ENCODE measurements at regions not wholly inside any gene's neighbourhood (a gene's known extent, or its start where the extent isn't known, plus 50 kb on each side); places are given as distances from the start of the nearest gene placed in this dataset.
"Not testable (repeated sequence)": the region's sequence is repeated elsewhere in the genome, so short reads cannot be mapped to it uniquely, and the experiment has no call there.

DNA sequence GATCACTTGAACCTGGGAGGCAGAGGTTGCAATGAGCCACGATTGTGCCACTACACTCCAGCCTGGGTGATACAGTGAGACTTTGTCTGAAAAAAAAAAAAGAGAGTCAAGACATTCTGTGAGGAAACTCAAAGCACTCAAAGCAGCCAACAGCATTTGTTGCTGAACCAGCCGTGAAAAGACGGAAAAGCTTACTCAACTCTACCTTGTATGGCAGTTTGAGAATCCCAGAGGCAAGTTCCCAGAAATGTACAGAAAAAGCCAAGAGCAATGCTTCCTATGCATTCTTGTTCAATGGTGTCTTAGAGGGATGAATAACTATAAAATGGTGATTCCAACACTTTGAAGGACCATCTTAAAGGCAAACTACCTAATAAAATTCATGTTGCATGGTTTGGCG, 170.2 kb downstream of the HSD17B3 start:
- DNase-seq (ENCODE audit: low spot score): no peak

GRCh38 chr9:96130970-96131369, 171.0 kb downstream of the HSD17B3 start:
- no peak for DNase-seq (ENCODE audit: low spot score)

DNA sequence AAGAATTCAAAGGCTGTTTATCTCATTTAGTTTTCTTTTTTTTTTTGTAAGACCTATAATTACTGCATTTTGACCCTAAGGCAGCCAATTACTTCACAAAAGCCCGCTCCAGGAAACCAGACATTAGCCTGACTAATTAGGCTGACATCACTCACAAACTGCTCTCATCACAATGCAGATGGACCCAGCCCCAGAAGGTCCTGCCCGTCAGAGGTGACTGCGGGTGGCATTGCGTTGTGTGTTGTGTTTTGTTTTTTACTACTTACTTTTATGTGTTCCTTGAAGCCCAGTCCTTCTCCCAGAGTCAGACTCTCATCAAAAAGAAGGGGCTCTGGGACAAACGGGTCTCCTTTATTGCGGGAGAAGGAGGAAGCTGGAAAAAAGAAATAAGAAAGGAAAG, 172.2 kb downstream of the HSD17B3 start:
- DNase-seq (ENCODE audit: low spot score): no peak

DNA sequence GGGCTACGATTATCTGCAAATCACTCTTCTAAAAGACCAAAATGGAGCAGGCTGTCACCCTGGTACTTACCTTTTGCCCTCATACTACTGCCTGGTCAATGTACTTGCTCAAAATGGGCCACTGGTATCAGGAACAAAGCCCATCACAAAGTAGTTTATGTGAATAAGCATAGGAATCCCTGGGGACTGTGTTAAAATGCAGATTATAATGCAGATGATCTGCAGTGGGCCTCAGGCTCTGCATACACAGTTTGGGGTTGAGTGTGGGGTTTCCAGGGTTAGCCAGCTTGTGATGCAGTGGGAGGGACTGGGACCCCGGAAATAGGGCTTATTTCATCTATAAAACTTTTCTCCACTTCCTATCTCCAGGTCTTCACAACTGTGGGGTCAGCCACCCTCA, 173.1 kb downstream of the HSD17B3 start:
- DNase-seq (ENCODE audit: low spot score): no peak

DNA sequence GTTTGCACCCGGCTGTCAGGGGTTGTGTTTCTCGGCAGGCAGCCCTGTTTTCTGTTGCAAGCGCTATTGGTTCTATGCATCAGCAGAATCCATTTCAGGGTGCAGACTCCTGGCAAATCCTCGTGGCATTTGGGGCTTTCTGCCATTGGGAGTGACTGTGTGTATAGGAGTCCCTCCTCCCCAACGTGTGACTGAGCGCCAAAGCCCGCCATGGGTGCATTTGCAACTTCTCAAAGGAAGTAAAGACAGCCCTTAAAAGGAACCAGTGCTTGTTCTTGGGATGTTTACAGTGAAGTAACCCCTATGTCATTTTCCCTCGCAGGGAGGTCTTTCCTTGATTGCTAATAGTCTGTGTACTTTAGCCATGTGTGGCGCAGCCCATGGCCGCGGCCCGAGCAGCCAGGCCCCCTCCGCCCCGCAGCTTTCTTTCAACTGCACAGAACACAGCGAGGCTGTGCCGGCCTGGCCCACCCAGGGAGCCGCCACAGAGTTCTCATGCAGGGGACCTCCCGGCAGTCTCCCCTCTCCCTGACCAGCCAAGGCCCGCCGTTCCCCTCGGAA, 175.6 kb downstream of the HSD17B3 start:
- no peak for DNase-seq (ENCODE audit: low spot score)

DNA sequence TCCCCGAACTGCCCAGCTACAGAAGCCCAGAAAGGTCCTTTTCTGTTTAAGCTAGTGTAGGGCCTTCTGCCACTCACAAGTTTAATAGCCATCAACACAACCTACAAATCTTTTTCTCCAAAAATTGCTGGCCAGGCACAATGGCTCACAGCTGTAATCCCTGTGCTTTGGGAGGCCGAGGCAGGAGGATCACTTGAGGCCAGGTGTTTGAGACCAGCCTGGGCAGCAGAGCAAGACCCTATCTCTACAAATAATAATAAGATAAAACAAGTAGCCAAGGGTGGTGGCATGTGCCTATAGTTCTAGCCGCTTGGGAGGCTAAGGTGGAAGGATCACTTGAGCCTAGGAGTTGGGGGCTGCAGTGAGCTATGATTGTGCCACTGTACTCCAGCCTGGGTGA, 176.4 kb downstream of the HSD17B3 start:
- no peak for DNase-seq (ENCODE audit: low spot score)

DNA sequence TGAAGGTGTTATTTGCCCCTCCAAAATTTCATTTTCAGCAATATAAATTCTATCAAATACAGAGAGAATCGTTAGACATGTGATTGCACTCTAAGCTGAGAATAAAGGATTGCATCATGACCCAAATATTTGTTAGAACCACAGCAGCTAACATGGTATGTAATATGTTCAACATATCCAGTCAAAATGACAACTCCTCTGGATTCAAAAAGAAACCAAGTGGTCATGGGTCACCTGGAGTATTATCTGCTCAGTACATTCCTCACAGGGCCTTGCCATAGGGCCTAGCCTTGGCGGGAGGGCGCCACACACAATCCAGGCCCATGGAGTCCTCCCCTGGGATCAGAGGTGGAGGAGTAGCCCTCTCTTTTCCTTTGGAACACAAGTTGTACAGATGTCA, 179.2 kb downstream of the HSD17B3 start:
- DNase-seq (ENCODE audit: low spot score): no peak

DNA sequence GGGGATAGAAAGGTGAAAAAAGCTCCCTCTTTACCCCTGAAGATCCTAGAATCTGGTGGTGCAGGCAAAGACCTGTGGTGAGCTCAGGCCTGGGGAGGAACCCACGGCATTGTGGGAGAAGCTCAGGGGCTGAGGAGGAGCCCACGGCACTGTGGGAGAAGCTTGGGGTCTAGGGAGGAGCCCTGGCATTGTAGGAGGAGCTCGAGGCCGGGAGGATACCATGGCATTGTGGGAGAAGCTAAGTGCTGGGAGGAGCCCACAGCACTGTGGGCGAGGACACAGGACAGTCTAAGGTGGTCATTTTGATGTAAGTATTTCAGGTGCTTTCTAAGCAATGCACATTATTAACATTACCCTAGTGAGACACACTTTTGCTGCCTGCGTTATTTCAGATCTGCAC, 179.7 kb downstream of the HSD17B3 start:
- DNase-seq (ENCODE audit: low spot score): no peak

GRCh38 chr9:96121136-96121535, 180.8 kb downstream of the HSD17B3 start:
- DNase-seq (ENCODE audit: low spot score): no peak

- no peak for DNase-seq (ENCODE audit: low spot score)
These were observed 184.4 kb downstream of the HSD17B3 start for GRCh38 chr9:96117398-96118080.

DNA sequence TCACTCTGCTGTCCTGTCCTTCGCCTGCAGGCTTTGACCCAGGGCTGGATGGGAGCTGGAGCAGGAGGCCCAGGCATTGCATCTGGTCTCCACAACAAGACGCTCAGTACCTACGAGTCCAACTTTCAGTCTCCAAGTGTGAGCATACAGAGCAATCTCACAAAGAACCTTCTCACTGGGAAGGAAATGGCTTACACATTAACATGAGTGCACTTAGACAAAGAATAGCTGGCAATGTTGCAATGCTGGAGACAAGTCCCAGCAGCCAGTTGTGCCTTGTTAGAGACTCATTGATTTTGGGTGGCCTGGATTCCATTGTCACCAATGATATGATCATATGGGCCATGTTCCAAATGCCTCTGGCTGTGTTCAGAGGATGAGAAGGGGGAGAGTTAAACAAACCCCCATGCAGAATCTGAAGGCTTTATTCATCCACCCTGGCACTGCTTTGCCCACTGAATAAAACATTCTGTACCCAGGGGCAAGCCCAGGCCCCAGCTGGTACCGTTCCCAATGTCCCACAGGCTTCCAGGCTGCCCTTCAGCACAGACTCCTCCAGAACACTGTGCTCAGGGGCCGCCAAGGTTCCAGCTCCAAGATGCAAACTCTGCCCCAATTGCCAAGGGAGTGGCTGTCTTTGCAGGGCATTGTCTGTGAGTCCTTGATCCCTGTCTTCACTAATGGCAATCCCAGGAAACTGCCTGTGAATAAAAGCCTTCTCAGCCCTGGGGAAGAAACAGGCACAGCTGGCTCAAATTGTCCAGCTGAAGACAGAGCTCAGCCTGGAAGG, 185.5 kb downstream of the HSD17B3 start:
- DNase-seq (ENCODE audit: low spot score): peak; percentile 81

DNA sequence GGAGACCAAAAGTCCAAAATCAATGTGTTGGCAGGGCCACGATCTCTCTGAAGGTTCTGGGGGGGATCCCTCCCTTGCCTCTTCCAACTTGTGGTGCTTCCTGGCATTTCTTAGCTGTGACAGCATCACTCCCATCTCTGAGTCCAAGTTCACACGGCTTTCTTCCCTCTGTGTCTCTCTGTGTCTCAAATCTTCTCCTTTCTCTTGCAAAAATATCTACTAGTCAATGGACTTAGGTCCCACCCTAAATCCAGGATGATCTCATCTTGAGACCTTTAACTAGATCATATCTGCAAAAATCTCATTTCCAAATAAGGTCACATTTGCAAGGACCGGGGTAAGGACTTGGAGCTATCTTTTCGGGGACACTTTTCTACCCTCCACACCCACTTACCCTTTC, 186.1 kb downstream of the HSD17B3 start:
- no peak for DNase-seq (ENCODE audit: low spot score)

- no peak for DNase-seq (ENCODE audit: low spot score)
These were observed 188.9 kb downstream of the HSD17B3 start for GRCh38 chr9:96113032-96113431.

DNA sequence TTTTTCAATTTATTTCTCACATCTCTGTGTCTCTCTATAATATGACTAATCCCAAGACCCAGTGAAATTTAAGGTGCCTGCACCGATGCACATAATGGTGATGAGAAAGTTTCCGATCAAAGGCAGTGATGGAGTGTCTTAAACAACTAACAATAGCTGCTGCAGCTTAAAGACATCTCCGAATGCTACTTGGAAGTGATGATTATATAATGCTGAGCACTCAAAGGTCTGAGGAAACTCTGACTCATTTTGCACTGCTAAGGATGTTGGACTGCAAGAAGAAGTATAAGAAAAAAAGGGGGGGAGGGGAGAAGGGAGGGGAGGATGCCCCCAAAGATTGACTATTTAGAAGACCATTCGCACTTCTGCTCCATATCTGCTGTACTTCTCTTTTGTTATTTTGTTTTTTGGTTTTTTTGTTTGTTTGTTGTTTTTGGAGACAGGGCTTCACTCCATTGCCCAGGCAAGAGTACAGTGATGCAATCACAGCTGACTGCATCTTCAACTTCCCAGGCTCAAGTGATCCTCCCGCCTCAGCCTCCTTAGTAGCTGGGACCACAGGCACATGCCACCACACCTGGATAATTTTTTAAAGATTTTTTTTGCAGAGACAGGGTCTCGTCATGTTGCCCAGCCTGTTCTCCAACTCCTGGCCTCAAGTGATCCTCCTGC, 192.2 kb downstream of the HSD17B3 start:
- no peak for DNase-seq (ENCODE audit: low spot score)

GRCh38 chr9:96108691-96109380, 193.1 kb downstream of the HSD17B3 start:
- DNase-seq (ENCODE audit: low spot score): no peak

GRCh38 chr9:96107436-96107835, 194.5 kb downstream of the HSD17B3 start:
- DNase-seq (ENCODE audit: low spot score): no peak

- DNase-seq (ENCODE audit: low spot score): peak; percentile 52
These were observed 201.3 kb downstream of the HSD17B3 start for GRCh38 chr9:96100385-96101300.

- DNase-seq (ENCODE audit: low spot score): not testable (repeated sequence)
These were observed 211.3 kb downstream of the HSD17B3 start for GRCh38 chr9:96090630-96091029.

- no peak for DNase-seq (ENCODE audit: low spot score)
These were observed 212.4 kb downstream of the HSD17B3 start for GRCh38 chr9:96089452-96090085.

- DNase-seq (ENCODE audit: low spot score): no peak
These were observed 213.0 kb downstream of the ERCC6L2 start for GRCh38 chr9:96088510-96088909.
